Stimulated activated effector memory CD8-positive, alpha-beta T cell treated with anti-CD3 and anti-CD28 coated beads, Interleukin-12 subunit alpha, Interleukin-12 subunit beta, amount 100 ng/mL, for 72 hours (primary cell): ENCODE measurements at regions not wholly inside any gene's neighbourhood (a gene's known extent, or its start where the extent isn't known, plus 50 kb on each side); places are given as distances from the start of the nearest gene placed in this dataset.

Experiments used
- ATAC-seq: fragments of 150-1000 bp; cut with Tn5 transposase; 2 replicates; pipeline ENCODE4 v1.10.0; 2021
- DNase-seq, 2 donors: peaks; one replicate each; pipeline ENCODE4 v3.0.0; 2021 to 2022; ENCODE audit warnings: low spot score in 2 of 2
- H3K27ac Mint-ChIP-seq: one replicate; pipeline ENCODE4 v1.8.0; 2022; ENCODE audit warnings: mild to moderate bottlenecking, mixed read lengths
- H3K36me3 Mint-ChIP-seq: one replicate; pipeline ENCODE4 v1.8.0; 2022; ENCODE audit warnings: mild to moderate bottlenecking, mixed read lengths
- H3K4me1 Mint-ChIP-seq: one replicate; pipeline ENCODE4 v1.8.0; 2022; ENCODE audit warnings: mixed read lengths
- H3K4me3 Mint-ChIP-seq: one replicate; pipeline ENCODE4 v1.8.0; 2022; ENCODE audit warnings: mild to moderate bottlenecking, mixed read lengths
- H3K9me3 Mint-ChIP-seq: one replicate; pipeline ENCODE4 v1.8.0; 2022; ENCODE audit warnings: mixed read lengths

DNA sequence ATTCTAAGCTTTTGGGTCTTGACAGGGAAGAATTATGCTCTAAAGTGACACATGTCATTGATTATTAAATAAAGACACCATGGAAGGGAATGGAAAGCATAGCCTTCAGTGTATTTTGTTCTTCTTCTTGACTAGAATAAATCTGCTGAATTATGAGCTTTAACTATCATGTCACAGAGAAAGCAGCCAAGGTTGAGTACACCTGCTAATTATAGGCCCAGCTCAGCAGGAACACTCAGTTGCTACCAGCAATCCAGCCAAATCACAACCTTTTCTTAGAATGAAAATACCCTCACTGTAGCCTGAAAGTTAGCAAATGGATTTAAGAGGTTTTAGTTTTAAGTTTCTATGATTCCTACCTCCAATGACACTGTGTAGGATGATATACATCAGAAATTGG is 225.3 kb upstream of the RHOBTB1 start:
- ATAC-seq (no peak), DNase-seq (no peak)
- no peaks in the 10 kb centered on the region for H3K4me1 Mint-ChIP-seq
- H3K4me3 Mint-ChIP-seq = no peak overlapping the region
- no peaks in the 10 kb centered on the region for H3K36me3 Mint-ChIP-seq
- peaks cover 7% of the 10 kb centered on the region for H3K9me3 Mint-ChIP-seq
- H3K27ac Mint-ChIP-seq = no peak overlapping the region

DNA sequence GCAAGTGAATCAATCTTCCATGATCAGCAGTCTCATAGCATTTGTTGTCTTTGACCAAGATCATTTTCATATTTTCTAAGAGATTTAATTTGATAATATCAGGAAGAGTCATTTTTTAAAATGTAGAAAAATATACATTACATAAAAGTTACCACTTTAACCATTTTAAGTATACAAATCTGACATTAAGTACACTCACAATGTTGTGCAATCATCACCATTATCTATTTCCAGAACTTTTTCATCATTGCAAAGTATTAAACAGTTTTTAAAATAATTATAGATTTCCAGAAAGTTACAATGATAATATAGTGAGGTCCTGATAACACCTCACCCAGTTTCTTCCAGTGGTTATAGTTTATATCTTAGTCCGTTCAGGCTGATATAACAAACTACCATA is 222.5 kb upstream of the RHOBTB1 start:
- DNase-seq = no peak
- no peaks in the 10 kb centered on the region for H3K4me1 Mint-ChIP-seq
- no peak overlapping the region for H3K27ac Mint-ChIP-seq
- H3K9me3 Mint-ChIP-seq = peaks cover 5% of the 10 kb centered on the region
- H3K36me3 Mint-ChIP-seq = no peaks in the 10 kb centered on the region
- H3K4me3 Mint-ChIP-seq = no peak overlapping the region
- ATAC-seq = no peak

DNA sequence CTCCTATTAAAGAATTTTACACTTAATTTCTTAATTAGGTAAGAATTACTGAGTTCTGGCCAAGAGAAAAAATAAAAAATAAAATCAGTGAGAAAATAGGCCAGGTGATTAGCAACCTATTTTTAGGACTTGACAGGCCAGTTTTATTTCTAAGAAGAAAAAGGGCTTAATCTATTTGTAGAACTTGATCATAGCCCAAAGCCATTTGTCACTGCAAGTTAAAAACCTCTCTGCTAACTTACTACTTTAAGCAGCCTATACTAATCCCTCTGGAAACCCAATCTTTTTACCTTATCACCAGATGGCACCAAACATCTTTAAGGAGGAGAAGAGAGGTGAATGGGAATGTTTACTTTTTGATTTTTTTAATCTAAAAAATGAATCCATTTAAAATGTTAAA is 222.1 kb upstream of the RHOBTB1 start:
- Mint-ChIP-seq H3K9me3 (peaks cover 5% of the 10 kb centered on the region), H3K4me1 (no peaks in the 10 kb centered on the region)

DNA sequence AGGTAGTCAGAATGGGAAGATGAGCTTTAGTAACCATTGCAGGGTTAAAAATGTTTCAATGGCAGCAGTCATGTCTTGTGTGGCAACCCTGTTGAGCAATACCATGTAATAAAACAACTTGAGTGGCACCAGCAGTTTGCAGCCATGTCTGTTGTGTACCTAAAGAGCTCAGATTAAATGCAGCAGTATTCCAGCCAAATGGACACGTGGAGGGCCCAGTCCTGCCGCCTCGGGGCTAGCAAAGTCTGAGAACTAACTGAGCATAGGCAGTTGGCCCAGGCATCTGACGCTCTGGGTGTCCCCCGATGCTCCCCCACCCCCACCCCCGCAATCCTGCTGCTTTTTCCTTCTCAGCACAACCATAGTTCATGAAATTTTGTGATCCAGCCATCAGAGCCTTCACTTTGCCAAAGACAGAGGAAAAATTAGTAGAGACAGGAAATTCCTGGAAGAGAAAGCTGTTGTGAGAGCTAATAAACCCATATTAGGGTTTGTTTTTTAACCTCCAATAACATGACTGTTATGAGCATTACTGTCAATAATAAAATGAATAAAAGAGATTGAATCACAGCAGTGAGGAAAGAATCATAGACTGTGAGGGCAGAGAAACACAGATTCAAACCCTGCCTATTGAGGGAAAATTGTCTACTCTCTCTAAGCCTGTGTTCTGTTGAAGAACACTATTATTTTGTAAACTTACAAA is 220.6 kb upstream of the RHOBTB1 start:
- no peaks in the 10 kb centered on the region for H3K4me1 Mint-ChIP-seq
- no peak for ATAC-seq
- H3K27ac Mint-ChIP-seq = no peak overlapping the region
- H3K36me3 Mint-ChIP-seq = no peaks in the 10 kb centered on the region
- DNase-seq = no peak
- no peak overlapping the region for H3K4me3 Mint-ChIP-seq
- H3K9me3 Mint-ChIP-seq = peaks cover 5% of the 10 kb centered on the region

More for the DNA sequence above, 222.1 kb upstream of the RHOBTB1 start:
- H3K27ac Mint-ChIP-seq = no peak overlapping the region
- DNase-seq = no peak
- H3K4me3 Mint-ChIP-seq = no peak overlapping the region
- no peak for ATAC-seq
- no peaks in the 10 kb centered on the region for H3K36me3 Mint-ChIP-seq

- Mint-ChIP-seq H3K9me3 (peaks cover 5% of the 10 kb centered on the region), H3K27ac (no peak overlapping the region), H3K36me3 (no peaks in the 10 kb centered on the region), H3K4me3 (no peak overlapping the region), H3K4me1 (no peaks in the 10 kb centered on the region)
- ATAC-seq (no peak), DNase-seq (no peak)
These were observed 219.4 kb upstream of the RHOBTB1 start for GRCh38 chr10:61163403-61163802.

DNA sequence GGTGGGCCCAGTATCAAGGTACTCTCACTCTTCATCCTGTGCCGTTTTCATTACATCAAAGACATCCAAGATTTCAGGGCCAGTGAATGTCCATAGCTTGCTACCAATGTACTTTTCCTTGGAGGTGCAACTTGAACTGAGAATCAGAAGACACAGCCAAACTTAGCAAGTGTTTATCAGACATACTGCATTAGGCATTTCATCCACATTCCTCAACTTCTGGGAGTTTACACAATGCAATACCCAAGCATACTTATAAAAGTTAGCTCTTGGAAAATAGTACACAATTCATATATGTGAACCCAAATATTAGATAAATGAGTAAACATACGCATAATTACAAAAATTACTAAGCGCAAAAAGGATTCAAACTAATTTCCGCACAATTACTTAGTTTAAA is 216.3 kb upstream of the RHOBTB1 start:
- DNase-seq = no peak
- Mint-ChIP-seq H3K4me1 (no peaks in the 10 kb centered on the region), H3K36me3 (no peaks in the 10 kb centered on the region), H3K27ac (no peak overlapping the region), H3K9me3 (no peaks in the 10 kb centered on the region), H3K4me3 (no peak overlapping the region)
- no peak for ATAC-seq

DNA sequence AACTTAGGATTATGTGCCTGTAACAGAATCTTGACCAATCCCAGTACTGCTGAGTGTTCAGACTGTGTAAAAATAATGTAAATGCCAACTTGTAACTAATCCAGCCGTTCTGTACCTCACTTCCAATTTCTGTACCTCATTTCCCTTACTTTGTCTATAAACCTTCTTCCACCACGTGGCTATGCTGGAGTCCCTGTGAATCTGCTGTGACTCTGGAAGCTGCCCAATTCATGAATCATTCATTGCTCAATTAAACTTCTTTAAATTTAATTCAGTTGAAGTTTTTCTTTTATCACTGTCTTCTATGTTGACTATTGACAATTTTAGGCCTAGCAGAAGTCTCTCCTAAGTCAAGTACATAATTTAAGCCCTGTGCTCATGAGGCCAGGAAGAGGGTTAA is 215.3 kb upstream of the RHOBTB1 start:
- Mint-ChIP-seq H3K27ac (no peak overlapping the region), H3K36me3 (no peaks in the 10 kb centered on the region), H3K9me3 (no peaks in the 10 kb centered on the region), H3K4me1 (no peaks in the 10 kb centered on the region), H3K4me3 (no peak overlapping the region)
- ATAC-seq (no peak), DNase-seq (no peak)

DNA sequence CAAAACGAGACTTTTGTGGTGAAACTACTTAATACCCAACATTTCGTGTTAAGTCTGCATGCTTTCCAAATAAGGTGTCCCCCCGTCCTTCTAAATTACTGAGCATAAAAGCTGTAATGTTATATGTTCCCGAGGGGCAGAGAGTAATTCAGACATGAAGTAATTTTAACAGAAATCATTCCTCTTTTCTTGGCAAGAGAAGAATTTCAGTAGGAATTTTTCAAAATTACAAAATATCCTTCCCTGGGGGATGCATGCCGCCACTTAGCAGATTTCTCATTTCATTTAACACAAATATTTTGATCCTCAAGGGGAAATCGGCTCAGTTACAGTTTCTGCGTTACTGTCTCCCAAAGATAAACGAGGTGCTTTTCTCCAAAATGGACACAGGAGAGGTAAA is 213.2 kb upstream of the RHOBTB1 start:
- no peaks in the 10 kb centered on the region for H3K4me1 Mint-ChIP-seq
- H3K27ac Mint-ChIP-seq = no peak overlapping the region
- no peaks in the 10 kb centered on the region for H3K9me3 Mint-ChIP-seq
- ATAC-seq = no peak
- no peak for DNase-seq
- H3K4me3 Mint-ChIP-seq = no peak overlapping the region
- no peaks in the 10 kb centered on the region for H3K36me3 Mint-ChIP-seq

- ATAC-seq (no peak), DNase-seq (no peak)
- H3K4me3 Mint-ChIP-seq = no peak overlapping the region
- no peak overlapping the region for H3K27ac Mint-ChIP-seq
- no peaks in the 10 kb centered on the region for H3K36me3 Mint-ChIP-seq
- no peaks in the 10 kb centered on the region for H3K9me3 Mint-ChIP-seq
- no peaks in the 10 kb centered on the region for H3K4me1 Mint-ChIP-seq
These were observed 209.8 kb upstream of the RHOBTB1 start for GRCh38 chr10:61153771-61154170.

DNA sequence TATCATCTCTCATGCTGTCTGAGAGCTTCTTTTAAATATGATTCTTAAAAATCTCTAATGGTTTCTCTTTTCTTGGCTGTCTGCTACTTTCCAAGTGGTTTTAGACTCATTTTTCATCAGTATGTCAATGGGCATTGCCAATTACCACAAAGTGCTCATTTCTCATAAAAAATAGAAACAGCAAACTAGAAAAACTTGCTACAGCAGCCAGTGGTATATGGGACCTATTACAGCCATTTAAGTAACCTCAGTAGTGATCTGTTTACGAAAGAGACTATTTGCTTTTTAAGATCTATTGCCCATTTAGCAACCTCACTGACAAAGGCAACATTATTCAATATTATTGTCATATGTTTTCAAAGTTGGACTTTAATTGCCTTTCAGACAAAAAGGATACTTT is 207.1 kb upstream of the RHOBTB1 start:
- H3K36me3 Mint-ChIP-seq = no peaks in the 10 kb centered on the region
- no peaks in the 10 kb centered on the region for H3K4me1 Mint-ChIP-seq
- no peak overlapping the region for H3K4me3 Mint-ChIP-seq
- DNase-seq (no peak), ATAC-seq (no peak)
- no peaks in the 10 kb centered on the region for H3K9me3 Mint-ChIP-seq
- no peak overlapping the region for H3K27ac Mint-ChIP-seq

DNA sequence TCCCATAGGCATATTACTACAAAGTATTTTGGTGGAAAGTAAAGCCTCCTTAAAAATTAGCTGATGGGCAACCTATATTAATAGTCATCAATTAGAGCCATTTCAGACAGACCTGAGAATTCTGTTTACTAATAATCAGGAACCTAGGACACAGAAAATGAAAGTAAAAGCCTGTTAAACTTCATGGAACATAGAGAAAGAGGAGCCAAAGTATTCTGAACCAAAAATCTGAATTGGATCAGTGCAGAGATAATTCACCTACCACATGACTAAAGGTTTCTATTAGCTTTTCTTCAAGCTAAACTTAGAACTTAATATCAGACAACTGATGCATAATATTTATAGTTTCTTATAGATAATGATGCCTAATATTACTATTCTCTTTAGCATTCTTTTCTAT is 204.5 kb upstream of the RHOBTB1 start:
- DNase-seq = no peak
- Mint-ChIP-seq H3K4me3 (no peak overlapping the region), H3K36me3 (no peaks in the 10 kb centered on the region), H3K9me3 (no peaks in the 10 kb centered on the region), H3K4me1 (no peaks in the 10 kb centered on the region), H3K27ac (no peak overlapping the region)
- ATAC-seq = no peak

- Mint-ChIP-seq H3K9me3 (no peaks in the 10 kb centered on the region), H3K27ac (no peak overlapping the region), H3K4me3 (no peak overlapping the region), H3K4me1 (no peaks in the 10 kb centered on the region), H3K36me3 (no peaks in the 10 kb centered on the region)
- DNase-seq (no peak), ATAC-seq (no peak)
These were observed 199.0 kb upstream of the RHOBTB1 start for GRCh38 chr10:61142987-61143386.

DNA sequence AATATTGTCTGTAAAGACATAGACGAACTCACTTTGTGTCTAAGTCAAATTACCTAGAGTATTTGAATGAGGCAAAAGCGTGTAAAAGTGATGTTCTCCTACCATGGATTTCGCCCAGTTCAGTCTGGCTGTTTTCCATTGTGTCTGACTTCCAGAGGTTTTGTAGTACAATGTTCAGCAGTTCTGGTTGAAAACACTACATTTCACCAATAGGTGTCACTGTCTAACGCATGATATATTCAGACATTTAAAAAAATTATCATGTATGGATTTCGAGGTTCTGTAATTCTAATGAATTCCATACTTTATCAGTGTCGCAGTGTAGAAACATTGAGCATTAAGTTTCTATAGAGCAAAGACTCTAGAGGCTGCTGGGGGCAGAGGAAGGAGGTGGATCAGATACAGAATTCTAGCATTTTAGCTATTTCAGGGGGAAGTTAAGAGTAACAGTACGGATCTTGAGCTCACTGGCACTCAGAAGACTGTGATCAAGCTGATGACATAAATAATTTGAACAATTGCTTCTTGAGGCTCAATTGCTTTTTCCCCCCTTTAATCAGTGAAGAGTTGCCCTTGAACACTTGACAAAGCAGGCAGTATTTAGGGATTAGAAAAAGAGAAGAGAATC is 196.9 kb upstream of the RHOBTB1 start:
- H3K27ac Mint-ChIP-seq = no peak overlapping the region
- H3K4me1 Mint-ChIP-seq = no peaks in the 10 kb centered on the region
- H3K36me3 Mint-ChIP-seq = no peaks in the 10 kb centered on the region
- H3K9me3 Mint-ChIP-seq = no peaks in the 10 kb centered on the region
- no peak overlapping the region for H3K4me3 Mint-ChIP-seq
- ATAC-seq (no peak), DNase-seq (no peak)

DNA sequence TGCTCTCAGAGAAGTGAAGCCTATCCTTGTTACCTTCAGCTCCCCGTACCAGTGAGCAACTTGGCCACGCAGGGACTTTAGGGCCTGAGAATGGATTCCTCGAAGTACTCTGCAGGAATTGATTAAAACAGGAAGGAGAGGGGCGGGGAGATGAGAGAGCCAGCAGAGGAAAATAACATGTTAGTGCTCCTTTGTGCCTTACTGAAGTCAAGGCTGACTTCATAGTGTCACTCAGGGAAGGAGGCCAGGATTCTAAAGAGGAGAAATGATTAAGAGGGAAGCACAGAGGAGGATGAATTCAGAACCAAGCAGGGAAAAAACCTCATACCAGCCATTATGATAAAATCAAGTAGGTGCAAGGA is 195.6 kb upstream of the RHOBTB1 start:
- ATAC-seq (no peak), DNase-seq (no peak)
- Mint-ChIP-seq H3K9me3 (no peaks in the 10 kb centered on the region), H3K36me3 (no peaks in the 10 kb centered on the region), H3K27ac (no peak overlapping the region), H3K4me1 (no peaks in the 10 kb centered on the region), H3K4me3 (no peak overlapping the region)

- no peaks in the 10 kb centered on the region for H3K36me3 Mint-ChIP-seq
- ATAC-seq (no peak), DNase-seq (no peak)
- H3K4me1 Mint-ChIP-seq = no peaks in the 10 kb centered on the region
- H3K9me3 Mint-ChIP-seq = no peaks in the 10 kb centered on the region
- no peak overlapping the region for H3K27ac Mint-ChIP-seq
- no peak overlapping the region for H3K4me3 Mint-ChIP-seq
These were observed 195.0 kb upstream of the RHOBTB1 start for GRCh38 chr10:61138708-61139591.

- ATAC-seq (no peak), DNase-seq (no peak)
- Mint-ChIP-seq H3K36me3 (no peaks in the 10 kb centered on the region), H3K27ac (no peak overlapping the region), H3K4me1 (no peaks in the 10 kb centered on the region), H3K9me3 (no peaks in the 10 kb centered on the region), H3K4me3 (no peak overlapping the region)
These were observed 192.2 kb upstream of the RHOBTB1 start for GRCh38 chr10:61136139-61136538.
